IPS DF 4.7 (cell line): ENCODE measurements at regions not wholly inside any gene's neighbourhood (a gene's known extent, or its start where the extent isn't known, plus 50 kb on each side); places are given as distances from the start of the nearest gene placed in this dataset.

ENCODE experiments used
- DNase-seq: peaks from one replicate; pipeline ENCODE4 v3.0.0-alpha.2; 2013; ENCODE audit warnings: low spot score; ENCODE audit errors: extremely low read depth

GRCh38 chr1:216890871-216891270 is 167.6 kb upstream of the ESRRG start:
- no peak for DNase-seq

GRCh38 chr1:216888731-216889130 is 165.5 kb upstream of the ESRRG start:
- no peak for DNase-seq

- no peak for DNase-seq
These were observed 163.8 kb upstream of the ESRRG start for GRCh38 chr1:216887032-216887431.

GRCh38 chr1:216884614-216885229 is 161.5 kb upstream of the ESRRG start:
- no peak for DNase-seq

- DNase-seq, result no peak
These were observed 160.3 kb upstream of the ESRRG start for GRCh38 chr1:216883518-216883917.

- DNase-seq, result no peak
These were observed 158.5 kb upstream of the ESRRG start for GRCh38 chr1:216881695-216882094.

- no peak for DNase-seq
These were observed 143.5 kb upstream of the ESRRG start for GRCh38 chr1:216866714-216867113.

GRCh38 chr1:216855810-216856209 is 132.6 kb upstream of the ESRRG start:
- no peak for DNase-seq

GRCh38 chr1:216854836-216855484 is 131.7 kb upstream of the ESRRG start:
- no peak for DNase-seq

- DNase-seq, result no peak
These were observed 127.8 kb upstream of the ESRRG start for GRCh38 chr1:216851073-216851472.

GRCh38 chr1:216849146-216849545 is 125.9 kb upstream of the ESRRG start:
- no peak for DNase-seq

GRCh38 chr1:216847397-216848036 is 124.3 kb upstream of the ESRRG start:
- DNase-seq, result no peak

GRCh38 chr1:216846339-216846738 is 123.1 kb upstream of the ESRRG start:
- no peak for DNase-seq

GRCh38 chr1:216843409-216843808 is 120.2 kb upstream of the ESRRG start:
- no peak for DNase-seq

GRCh38 chr1:216841165-216841564 is 117.9 kb upstream of the ESRRG start:
- DNase-seq, result no peak

GRCh38 chr1:216836316-216836715 is 113.1 kb upstream of the ESRRG start:
- DNase-seq, result no peak

GRCh38 chr1:216833509-216833908 is 110.3 kb upstream of the ESRRG start:
- no peak for DNase-seq

GRCh38 chr1:216832192-216832591 is 109.0 kb upstream of the ESRRG start:
- no peak for DNase-seq

GRCh38 chr1:216830424-216831210 is 107.4 kb upstream of the ESRRG start:
- no peak for DNase-seq

GRCh38 chr1:216827251-216827650 is 104.0 kb upstream of the ESRRG start:
- no peak for DNase-seq

- no peak for DNase-seq
These were observed 103.4 kb upstream of the ESRRG start for GRCh38 chr1:216826646-216827045.

GRCh38 chr1:216826214-216826613 is 103.0 kb upstream of the ESRRG start:
- no peak for DNase-seq
